ENCODE measurements at regions not wholly inside any gene's neighbourhood (a gene's known extent, or its start where the extent isn't known, plus 50 kb on each side); places are given as distances from the start of the nearest gene placed in this dataset.
"Not testable (repeated sequence)": the region's sequence is repeated elsewhere in the genome, so short reads cannot be mapped to it uniquely, and the experiment has no call there.

DNA sequence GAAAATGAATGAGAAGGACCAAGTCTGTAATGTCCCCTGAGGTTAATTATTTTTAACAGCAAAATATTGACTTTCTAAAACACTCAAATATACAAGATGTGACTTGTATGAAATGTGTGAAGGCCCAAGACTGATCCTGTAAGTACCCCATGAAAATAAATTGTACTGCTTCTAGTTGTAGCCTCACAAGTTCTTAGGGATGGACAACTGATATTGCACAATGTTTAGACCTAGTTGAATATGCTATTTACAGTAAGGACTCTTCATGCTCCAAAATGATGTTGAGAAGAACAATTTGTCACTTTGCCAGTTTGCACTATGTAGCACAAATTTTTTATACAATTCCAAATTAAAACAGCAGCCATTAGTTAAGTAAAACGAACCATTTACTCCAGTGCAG, 139.7 kb upstream of the GDNF start:
- ATAC-seq (ENCODE audit: low read depth) (no peak), DNase-seq (no peak)
- Mint-ChIP-seq H3K36me3 (no peaks in the 10 kb centered on the region), H3K4me1 (no peaks in the 10 kb centered on the region), H3K27ac (no peak overlapping the region), H3K27me3 (no peaks in the 10 kb centered on the region), H3K9me3 (peaks cover 1% of the 10 kb centered on the region), H3K4me3 (no peak overlapping the region)
- POLR2A ChIA-PET: no interaction called here

GRCh38 chr5:37975531-37975930, 135.7 kb upstream of the GDNF start:
- no peak for DNase-seq
- Mint-ChIP-seq H3K4me1 (no peaks in the 10 kb centered on the region), H3K9me3 (peaks cover 1% of the 10 kb centered on the region), H3K27me3 (no peaks in the 10 kb centered on the region), H3K4me3 (no peak overlapping the region), H3K27ac (no peak overlapping the region), H3K36me3 (no peaks in the 10 kb centered on the region)
- ATAC-seq (ENCODE audit: low read depth): no peak
- POLR2A ChIA-PET: no interaction called here

GRCh38 chr5:37971483-37972024, 131.7 kb upstream of the GDNF start:
- H3K4me1 Mint-ChIP-seq: no peaks in the 10 kb centered on the region
- no peaks in the 10 kb centered on the region for H3K9me3 Mint-ChIP-seq
- DNase-seq (no peak), ATAC-seq (ENCODE audit: low read depth) (no peak)
- H3K27ac Mint-ChIP-seq: no peak overlapping the region
- H3K27me3 Mint-ChIP-seq: no peaks in the 10 kb centered on the region
- H3K36me3 Mint-ChIP-seq: no peaks in the 10 kb centered on the region
- POLR2A ChIA-PET: no interaction called here
- no peak overlapping the region for H3K4me3 Mint-ChIP-seq

DNA sequence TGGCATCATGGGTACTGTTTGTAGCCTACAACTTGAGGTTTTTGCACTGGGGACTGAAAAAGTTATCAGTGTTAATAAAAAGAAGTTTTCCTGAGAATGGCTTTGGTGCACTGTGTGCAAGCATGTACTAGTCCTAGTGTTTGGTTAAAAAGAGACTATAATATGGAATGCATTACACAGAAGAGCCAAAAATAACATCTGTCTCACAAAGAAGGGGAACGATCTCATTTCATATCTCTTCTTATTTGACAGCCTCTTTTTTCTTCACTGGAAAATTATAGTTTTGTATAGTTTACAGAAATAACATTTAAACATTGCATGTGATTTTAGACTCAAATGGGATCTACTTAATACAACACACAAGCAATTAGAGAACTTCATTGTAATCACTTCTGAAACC, 127.0 kb upstream of the GDNF start:
- Mint-ChIP-seq H3K4me3 (no peak overlapping the region), H3K36me3 (no peaks in the 10 kb centered on the region), H3K9me3 (no peaks in the 10 kb centered on the region), H3K27me3 (no peaks in the 10 kb centered on the region), H3K4me1 (no peaks in the 10 kb centered on the region), H3K27ac (no peak overlapping the region)
- DNase-seq: no peak
- ATAC-seq (ENCODE audit: low read depth): no peak
- POLR2A ChIA-PET: no interaction called here

GRCh38 chr5:37966291-37966690, 126.5 kb upstream of the GDNF start:
- DNase-seq (no peak), ATAC-seq (ENCODE audit: low read depth) (no peak)
- Mint-ChIP-seq H3K36me3 (no peaks in the 10 kb centered on the region), H3K4me1 (no peaks in the 10 kb centered on the region), H3K27me3 (no peaks in the 10 kb centered on the region), H3K4me3 (no peak overlapping the region), H3K27ac (no peak overlapping the region), H3K9me3 (no peaks in the 10 kb centered on the region)
- POLR2A ChIA-PET: no interaction called here

DNA sequence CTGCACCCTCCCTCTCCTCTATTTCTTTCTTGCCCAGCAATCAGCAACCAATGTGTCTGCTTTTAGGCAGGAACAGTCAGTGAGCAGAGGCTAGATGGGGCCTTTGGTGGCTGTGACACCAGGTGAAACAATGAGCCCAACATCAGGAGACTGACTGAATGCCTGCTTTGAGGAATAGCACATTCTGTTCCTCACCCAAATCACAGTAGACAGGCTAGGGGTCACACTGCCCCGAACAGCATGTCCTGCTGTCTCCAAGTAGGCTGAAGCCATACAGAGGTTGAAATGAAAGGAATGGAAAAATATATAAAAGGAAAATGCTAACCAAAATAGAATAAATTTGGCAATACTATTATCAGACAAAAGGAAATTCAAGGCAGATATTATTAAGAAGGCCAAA, 122.5 kb upstream of the GDNF start:
- H3K4me1 Mint-ChIP-seq: no peaks in the 10 kb centered on the region
- no peaks in the 10 kb centered on the region for H3K36me3 Mint-ChIP-seq
- ATAC-seq (ENCODE audit: low read depth) (no peak), DNase-seq (no peak)
- H3K9me3 Mint-ChIP-seq: peaks cover 12% of the 10 kb centered on the region
- POLR2A ChIA-PET: no interaction called here
- no peak overlapping the region for H3K27ac Mint-ChIP-seq
- no peaks in the 10 kb centered on the region for H3K27me3 Mint-ChIP-seq
- H3K4me3 Mint-ChIP-seq: no peak overlapping the region

DNA sequence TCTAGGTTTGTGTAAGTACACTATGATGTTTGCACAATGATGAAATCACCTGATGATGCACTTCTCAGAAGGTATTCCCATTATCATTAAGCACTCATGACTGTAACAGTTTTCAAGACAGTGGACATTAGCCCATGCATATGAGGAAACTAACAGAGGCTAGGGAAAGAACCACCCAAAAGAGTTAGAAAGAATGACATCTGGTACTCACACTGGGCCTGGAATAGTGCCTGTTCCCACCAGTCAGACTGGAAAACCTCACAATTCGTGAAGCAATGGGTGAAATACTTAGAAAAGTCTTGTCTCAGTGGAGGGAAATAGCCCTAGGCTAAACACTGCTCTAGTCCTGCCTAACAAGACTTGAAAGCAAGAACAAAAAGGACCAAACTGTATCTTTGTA, 117.4 kb upstream of the GDNF start:
- no peaks in the 10 kb centered on the region for H3K27me3 Mint-ChIP-seq
- H3K4me1 Mint-ChIP-seq: no peaks in the 10 kb centered on the region
- H3K36me3 Mint-ChIP-seq: no peaks in the 10 kb centered on the region
- no peak overlapping the region for H3K27ac Mint-ChIP-seq
- POLR2A ChIA-PET: no interaction called here
- no peak overlapping the region for H3K4me3 Mint-ChIP-seq
- ATAC-seq (ENCODE audit: low read depth): no peak
- no peak for DNase-seq
- H3K9me3 Mint-ChIP-seq: peaks cover 12% of the 10 kb centered on the region

DNA sequence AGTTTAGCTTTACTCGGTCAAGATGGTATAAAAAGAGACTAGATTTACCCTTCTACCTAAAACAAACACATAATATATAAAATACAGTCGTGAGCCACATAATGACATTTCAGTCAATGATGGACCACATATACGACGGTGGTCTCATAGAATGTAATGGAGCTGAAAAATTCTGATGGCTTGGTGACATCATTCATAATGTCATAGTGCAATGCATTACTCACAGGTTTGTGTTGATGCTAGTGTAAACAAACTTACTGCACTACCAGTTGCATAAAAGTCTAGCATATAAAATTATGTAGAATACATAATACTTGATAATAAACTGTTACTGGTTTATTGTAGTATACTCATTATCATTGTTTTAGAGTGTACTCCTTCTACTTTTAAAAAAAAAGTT, 115.9 kb upstream of the GDNF start:
- H3K36me3 Mint-ChIP-seq: no peaks in the 10 kb centered on the region
- no peak overlapping the region for H3K4me3 Mint-ChIP-seq
- ATAC-seq (ENCODE audit: low read depth): no peak
- POLR2A ChIA-PET: no interaction called here
- no peaks in the 10 kb centered on the region for H3K4me1 Mint-ChIP-seq
- no peak for DNase-seq
- no peaks in the 10 kb centered on the region for H3K27me3 Mint-ChIP-seq
- H3K27ac Mint-ChIP-seq: no peak overlapping the region
- H3K9me3 Mint-ChIP-seq: peaks cover 12% of the 10 kb centered on the region

DNA sequence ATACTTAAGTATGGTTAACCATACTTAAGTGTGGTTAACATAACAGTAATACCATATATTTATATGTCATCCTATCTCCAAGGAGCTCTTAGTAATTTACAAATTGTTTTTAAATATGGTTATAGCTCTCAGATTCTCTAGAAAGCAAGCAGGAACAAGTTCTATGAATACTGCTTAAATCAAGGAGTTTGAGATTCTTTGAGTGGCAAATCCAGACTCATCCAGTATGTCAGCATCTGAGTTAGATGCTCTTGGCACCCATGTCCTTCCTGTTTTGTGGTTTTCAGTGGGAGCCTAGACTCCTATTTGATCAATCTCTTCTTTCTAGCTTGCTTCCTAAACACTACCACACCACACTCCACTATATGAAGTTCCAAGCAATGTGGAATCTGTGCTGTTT, 114.7 kb upstream of the GDNF start:
- H3K27me3 Mint-ChIP-seq: no peaks in the 10 kb centered on the region
- ATAC-seq (ENCODE audit: low read depth): no peak
- peaks cover 10% of the 10 kb centered on the region for H3K9me3 Mint-ChIP-seq
- H3K4me3 Mint-ChIP-seq: no peak overlapping the region
- H3K27ac Mint-ChIP-seq: no peak overlapping the region
- POLR2A ChIA-PET: no interaction called here
- no peak for DNase-seq
- H3K36me3 Mint-ChIP-seq: no peaks in the 10 kb centered on the region
- H3K4me1 Mint-ChIP-seq: no peaks in the 10 kb centered on the region

DNA sequence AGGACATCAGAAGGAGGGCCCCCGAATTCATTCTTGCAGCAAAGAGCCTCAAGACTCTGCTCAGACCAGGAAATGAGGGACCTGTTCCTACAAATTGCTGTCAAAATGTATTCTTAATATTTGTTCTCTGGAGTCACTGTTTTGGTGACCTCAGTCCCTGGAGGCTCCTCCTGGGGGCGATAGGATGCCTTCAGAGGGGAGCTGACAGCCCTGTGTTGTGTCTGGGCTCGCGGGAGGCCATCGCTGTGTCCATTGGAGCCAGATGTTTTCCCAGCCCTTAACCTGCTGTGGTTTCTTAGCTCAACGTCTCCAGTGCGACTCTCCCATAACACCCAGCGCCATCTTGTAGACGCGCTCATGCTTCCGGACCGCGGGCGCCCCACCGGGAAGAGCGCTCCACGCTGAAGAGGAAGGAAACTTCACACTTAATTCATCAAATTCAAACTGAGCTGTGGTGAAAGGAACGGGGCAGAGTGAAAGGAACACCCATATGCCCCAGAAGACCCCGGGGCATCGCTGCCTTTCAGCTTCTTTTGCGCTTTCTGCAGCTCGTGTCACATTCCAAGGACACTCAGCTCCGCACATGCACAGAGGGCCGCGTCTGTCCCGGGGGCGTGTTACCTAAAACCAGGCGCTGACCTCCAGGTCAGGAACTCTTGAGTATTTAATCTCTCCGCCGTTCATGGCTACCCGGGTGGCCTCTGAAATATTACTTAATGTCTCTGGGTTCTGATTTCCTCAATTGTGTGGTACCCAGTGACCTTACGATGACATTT, 112.3 kb upstream of the GDNF start:
- ATAC-seq (ENCODE audit: low read depth) (no peak), DNase-seq (no peak)
- Mint-ChIP-seq H3K27ac (no peak overlapping the region), H3K27me3 (no peaks in the 10 kb centered on the region), H3K4me3 (no peak overlapping the region), H3K9me3 (peaks cover 2% of the 10 kb centered on the region), H3K36me3 (no peaks in the 10 kb centered on the region), H3K4me1 (no peaks in the 10 kb centered on the region)
- POLR2A ChIA-PET: no interaction called here

DNA sequence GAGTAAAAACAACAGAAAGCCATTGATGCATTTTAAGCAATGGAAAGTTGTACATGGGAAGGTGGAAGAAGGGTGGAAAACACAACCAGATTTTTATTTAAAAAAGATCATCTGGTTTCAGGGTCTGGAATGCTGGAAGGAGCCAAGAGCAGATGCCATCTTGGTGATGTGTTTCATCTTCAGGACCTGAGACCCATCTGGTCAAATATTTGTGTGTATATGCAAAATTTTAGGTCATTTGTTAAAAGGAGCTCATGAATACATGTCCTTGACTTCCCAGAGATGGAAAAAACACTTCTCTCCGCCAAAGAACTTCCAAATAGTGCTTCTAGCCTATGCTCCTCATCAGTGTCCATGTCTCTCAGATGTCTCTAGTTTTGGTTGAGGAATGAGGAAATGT, 110.6 kb upstream of the GDNF start:
- no peaks in the 10 kb centered on the region for H3K4me1 Mint-ChIP-seq
- no peaks in the 10 kb centered on the region for H3K36me3 Mint-ChIP-seq
- DNase-seq (no peak), ATAC-seq (ENCODE audit: low read depth) (no peak)
- POLR2A ChIA-PET: no interaction called here
- peaks cover 2% of the 10 kb centered on the region for H3K9me3 Mint-ChIP-seq
- H3K27me3 Mint-ChIP-seq: no peaks in the 10 kb centered on the region
- H3K4me3 Mint-ChIP-seq: no peak overlapping the region
- no peak overlapping the region for H3K27ac Mint-ChIP-seq

- ATAC-seq (ENCODE audit: low read depth) (no peak), DNase-seq (no peak)
- Mint-ChIP-seq H3K9me3 (peaks cover 5% of the 10 kb centered on the region), H3K27ac (no peak overlapping the region), H3K4me1 (no peaks in the 10 kb centered on the region), H3K27me3 (no peaks in the 10 kb centered on the region), H3K4me3 (no peak overlapping the region), H3K36me3 (no peaks in the 10 kb centered on the region)
- POLR2A ChIA-PET: no interaction called here
Measured at GRCh38 chr5:37945446-37945845, 105.6 kb upstream of the GDNF start.

- H3K9me3 Mint-ChIP-seq; H3K36me3 Mint-ChIP-seq; ATAC-seq (ENCODE audit: low read depth); POLR2A ChIA-PET; H3K27ac Mint-ChIP-seq; H3K4me1 Mint-ChIP-seq; DNase-seq; H3K4me3 Mint-ChIP-seq; H3K27me3 Mint-ChIP-seq: not testable (repeated sequence)
Measured at GRCh38 chr5:37943136-37943535, 103.3 kb upstream of the GDNF start.

DNA sequence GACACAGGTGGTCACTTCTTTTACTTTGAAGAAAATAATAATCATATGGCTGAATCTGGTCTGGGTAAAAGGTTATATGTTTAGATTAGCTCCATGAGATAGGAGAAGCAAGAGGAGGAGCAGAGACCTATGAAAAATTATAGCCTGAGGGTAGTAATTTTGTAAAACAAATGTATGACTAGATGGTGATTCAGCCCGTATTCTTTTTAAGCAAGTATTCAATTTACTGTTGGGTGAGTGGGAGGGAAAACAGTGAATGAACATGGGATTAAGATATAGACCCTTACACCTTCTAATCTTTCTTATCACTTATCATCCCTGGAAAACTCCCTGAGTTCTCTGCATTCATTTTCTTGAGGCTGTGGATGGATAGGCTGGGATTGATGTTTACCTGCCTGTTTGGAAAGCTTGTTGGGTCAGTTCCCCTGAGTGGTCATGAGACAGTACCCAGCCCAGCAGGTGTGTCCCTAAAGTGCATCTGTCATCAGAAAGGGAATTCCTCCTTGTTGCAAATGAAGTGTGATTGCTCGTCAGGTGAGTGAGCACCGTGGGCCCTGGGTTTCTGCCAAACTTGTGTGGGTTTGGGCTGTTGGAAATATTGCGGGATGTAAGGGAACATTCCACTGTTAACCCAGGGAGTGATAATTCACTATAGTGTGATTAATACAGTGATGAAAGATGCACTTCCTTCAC, 101.2 kb upstream of the GDNF start:
- no peaks in the 10 kb centered on the region for H3K4me1 Mint-ChIP-seq
- ATAC-seq (ENCODE audit: low read depth): no peak
- no peak for DNase-seq
- H3K4me3 Mint-ChIP-seq: no peak overlapping the region
- POLR2A ChIA-PET: no interaction called here
- H3K36me3 Mint-ChIP-seq: no peaks in the 10 kb centered on the region
- no peak overlapping the region for H3K27ac Mint-ChIP-seq
- H3K27me3 Mint-ChIP-seq: no peaks in the 10 kb centered on the region
- H3K9me3 Mint-ChIP-seq: peaks cover 6% of the 10 kb centered on the region

All from activated naive CD8-positive, alpha-beta T cell treated with anti-CD3 and anti-CD28 coated beads, Interleukin-2, amount 10 ng/mL, durations not matched to agents 7 days and 5 days (primary cell).